DMS53 treated with DMSO at 0.1 percent for 48 hours (cell line): ENCODE measurements at regions not wholly inside any gene's neighbourhood (a gene's known extent, or its start where the extent isn't known, plus 50 kb on each side); places are given as distances from the start of the nearest gene placed in this dataset.

Experiments
- DNase-seq: peaks from one replicate; lab custom pipeline; 2025; ENCODE audit not compliant: unreplicated experiment; lab: John Stamatoyannopoulos, UW

DNA sequence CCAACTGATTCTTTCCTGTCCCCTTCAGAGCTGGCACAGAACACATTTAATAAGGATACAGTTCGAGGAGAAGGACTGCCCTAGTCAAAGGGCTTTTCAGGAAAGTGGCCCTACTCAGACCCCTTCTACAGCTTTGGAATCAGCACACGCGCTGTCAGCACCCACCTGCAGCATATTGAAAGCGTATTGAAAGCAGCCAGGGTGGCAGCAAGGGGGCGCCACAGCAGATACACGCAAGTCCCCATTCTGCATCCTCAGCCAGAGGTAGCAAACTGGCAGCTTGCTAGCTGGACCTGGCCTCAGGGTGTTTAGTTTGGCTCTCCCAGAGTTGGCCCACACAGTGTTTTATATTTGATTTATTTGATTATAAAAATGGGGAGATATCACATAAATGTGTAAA, 101.0 kb upstream of the NT5C1B start:
- no peak for DNase-seq

DNA sequence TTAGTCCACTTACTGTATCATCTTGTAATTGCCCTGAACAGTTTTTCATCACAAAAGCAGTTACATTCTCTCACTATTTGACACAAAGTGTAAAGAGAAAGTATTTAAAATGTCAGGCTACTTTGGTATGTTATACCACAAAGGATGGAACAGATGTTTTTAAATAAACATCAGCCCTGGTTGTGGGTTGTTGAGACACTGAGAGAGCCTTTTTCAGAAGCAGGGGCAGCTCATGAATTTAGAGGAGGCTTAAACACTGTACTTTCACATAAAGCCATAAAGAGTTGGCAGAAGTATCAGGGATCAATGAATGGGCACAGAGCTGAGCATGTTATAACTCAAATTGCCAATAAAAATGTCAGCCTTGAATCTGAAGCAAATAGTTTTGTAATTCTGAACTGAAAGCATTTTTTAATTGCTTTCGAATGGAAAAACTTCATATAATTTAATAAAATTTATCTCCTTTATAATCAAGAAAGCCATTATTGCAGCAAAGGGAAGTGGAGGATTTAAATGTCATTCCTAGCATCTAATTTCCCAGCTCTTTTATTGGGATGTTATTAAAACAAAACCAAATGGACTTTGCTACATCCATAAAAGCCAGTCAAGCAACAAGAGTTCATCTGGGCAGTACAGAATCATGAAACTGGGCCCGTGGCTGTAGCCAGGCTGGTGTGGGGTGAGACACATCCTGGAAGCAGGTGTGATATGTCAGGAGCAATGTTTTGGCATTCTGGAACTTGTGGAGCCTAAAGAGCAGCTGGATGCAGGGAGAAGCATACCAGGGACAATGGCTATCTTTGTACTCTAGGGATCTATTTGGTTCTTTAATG, 95.1 kb upstream of the NT5C1B start:
- no peak for DNase-seq

DNA sequence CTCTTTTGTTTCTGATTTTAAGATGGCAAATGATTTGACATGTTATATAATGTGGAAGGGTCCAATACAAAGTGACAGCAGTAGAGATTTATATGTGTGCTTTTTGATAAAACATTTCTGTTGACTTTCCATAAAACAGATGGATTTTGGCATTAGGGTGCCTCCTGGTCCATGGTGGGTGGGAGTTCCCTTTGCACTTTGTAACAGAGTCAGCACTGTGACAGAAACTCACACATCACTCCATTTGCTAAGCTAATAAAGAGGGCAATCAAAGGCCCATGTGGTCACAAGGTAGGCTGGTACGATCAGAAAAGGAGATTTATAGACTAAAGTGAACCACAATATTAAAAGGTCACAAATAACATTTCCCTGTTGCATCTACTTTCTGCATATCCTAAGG, 93.3 kb upstream of the NT5C1B start:
- DNase-seq, result no peak

DNA sequence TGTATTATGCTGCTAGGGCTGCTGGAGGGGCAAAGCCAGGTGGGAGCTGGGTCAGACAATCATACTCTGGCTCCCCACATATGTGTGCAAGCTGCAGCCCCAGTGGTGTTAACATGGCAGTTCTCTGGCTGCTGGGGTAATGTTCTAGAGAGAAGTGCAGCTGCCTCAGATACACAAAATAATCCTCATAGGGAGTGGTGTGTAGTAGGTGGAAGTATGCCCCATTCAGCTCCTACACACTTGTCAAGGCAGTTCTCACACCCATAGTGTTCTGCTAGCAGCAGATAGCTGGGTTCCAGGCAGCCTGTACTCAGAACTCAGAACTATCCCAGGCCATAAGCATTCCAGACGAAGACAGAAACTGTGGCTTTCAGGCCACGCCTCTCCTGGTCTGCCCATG, 87.9 kb upstream of the NT5C1B start:
- no peak for DNase-seq

DNA sequence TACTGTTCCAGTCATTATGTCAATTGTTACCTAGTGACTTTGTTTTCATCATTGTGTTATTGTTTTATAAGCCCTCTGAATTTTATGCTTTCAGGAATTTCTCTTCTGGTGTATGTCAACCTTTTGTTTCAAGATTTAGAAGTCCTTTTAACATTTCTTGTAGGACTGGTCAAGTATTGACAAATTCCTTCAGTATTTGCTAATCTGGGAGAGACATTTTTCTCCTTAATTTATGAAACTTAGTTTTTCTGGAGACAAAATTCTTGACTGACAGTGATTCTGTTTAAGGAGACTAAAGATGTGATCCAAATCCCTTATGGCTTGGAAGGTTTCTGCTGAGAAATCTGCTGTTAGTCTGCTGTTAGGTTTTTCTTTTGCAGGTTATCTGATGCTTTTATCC, 84.9 kb upstream of the NT5C1B start:
- no peak for DNase-seq

DNA sequence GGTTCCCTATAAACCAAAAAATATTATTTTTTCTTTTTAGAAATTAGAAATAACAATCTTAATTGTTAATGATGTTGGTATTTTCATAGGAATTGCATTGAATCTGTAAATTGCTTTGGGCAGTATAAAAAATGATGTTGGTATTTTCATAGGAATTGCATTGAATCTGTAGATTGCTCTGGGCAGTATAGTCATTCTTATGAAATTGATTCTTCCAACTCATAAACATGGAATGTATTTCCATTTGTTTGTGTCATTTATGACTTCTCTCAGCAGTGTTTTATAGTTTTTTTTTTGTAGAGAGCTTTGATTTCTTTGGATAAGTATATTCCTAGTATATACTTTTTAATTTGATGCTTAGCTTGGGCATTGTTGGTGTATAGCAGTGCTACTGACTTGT, 82.0 kb upstream of the NT5C1B start:
- DNase-seq, result no peak

DNA sequence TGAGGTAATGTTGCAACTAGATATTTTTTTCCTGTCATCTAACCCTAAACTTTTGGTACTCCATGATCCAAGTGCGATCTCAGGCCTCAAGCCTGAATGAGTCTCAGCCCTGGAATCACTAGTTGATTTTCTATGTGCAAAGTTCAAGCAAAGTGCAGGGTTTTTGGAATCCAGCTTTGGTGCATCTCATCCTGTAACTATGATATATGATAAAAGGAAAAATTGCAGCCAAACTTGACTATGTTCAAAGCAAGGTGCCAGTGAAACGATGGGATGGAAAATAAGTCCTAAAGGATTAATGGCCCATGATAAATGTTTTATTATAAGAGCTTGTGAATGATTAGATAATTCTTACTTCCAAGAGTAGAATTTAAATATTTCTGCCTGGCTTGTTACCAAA, 78.9 kb upstream of the NT5C1B start:
- DNase-seq, result no peak

DNA sequence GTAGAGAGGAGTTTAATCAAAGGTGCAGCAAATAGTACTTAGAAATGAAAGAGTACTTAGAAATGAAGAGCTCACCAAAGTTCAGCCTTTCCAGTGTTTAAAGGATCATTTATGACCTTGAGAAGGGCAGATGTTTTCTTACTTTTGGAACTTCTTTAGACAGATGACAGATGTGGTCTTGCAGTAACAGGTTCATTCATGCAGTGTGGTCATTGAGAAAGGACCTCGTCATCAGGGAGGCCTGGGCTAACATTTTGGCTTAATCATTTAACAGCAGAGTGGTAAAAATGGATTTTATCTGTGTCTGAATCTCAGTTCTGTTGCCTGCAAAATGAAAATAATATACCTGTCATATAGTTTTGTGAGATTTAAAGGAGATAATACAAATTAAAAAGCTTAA, 75.1 kb upstream of the NT5C1B start:
- DNase-seq, result no peak

DNA sequence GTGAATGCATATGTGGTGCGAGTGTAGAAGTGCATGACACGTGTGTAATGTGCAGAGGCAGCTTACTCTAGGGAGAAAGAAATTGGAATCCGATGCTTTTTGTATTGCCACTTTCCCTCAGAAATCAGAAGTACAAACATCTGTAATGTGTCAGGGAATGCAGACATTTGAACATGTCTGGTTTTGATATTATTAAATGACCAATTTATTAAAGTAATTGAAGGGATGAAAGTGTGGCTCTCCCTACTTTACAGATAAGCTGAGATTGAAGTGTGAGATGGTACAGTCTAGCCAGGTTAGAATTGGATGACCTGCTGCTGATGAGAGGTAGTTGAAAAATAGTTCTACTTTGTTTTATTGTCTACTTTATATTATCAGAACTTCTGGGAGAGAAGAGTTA, 74.5 kb upstream of the NT5C1B start:
- DNase-seq, result no peak

DNA sequence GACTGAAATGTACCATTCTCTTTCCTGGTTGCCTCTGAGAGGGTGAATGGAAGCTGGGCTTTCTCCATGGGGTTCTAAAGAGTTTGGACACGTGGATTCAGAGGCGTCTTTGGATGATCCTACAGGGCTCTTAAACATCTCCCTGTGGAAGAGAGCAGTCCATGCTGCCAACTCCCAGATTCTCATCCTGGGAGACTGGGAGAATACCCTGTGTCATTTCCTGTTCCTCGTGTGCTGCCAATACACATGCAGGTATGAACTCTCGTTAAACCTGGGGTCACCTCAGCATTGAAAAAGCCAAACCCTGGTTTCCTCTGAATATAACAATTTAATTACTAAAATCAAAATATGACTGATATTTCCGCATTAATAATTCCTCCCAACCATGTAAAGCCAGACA, 73.3 kb upstream of the NT5C1B start:
- DNase-seq, result no peak

DNA sequence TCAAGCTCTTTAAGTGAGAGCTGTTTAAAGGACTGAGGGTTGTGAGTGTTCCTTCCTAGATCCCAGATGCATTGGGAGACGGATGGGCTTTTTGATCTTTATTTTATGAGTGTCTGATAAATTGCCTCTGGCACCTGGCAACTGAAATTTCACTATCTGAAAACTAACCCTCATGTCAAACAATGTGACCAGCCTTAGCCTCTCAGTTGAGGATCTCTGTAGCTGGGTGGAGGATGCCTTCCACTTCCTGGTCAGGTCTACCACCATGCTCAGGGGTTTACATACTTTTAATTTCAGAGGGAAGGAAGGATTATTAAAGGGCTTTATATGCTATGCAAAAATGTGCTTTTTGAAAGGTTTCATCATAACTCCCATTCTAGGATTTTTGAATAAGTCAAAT, 70.5 kb upstream of the NT5C1B start:
- no peak for DNase-seq

DNA sequence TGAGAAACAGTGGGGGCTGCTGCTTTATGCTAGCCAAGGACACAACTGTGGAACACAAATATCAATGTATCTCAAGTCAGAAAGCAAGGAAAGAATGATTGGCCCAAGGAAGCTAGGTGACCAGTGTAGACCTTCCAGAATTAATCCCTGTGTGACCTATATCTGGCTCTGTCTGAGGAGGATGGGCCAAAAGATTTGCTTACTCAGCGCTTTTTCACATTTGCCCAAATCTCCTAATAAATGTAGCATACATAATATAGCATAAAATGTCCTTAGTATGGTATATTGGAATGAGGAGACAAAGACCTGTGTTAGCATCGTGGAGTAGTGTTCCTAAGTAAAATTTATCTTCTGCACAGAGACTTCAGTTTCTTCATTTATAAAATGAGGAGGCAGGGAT, 66.7 kb upstream of the NT5C1B start:
- DNase-seq, result no peak

DNA sequence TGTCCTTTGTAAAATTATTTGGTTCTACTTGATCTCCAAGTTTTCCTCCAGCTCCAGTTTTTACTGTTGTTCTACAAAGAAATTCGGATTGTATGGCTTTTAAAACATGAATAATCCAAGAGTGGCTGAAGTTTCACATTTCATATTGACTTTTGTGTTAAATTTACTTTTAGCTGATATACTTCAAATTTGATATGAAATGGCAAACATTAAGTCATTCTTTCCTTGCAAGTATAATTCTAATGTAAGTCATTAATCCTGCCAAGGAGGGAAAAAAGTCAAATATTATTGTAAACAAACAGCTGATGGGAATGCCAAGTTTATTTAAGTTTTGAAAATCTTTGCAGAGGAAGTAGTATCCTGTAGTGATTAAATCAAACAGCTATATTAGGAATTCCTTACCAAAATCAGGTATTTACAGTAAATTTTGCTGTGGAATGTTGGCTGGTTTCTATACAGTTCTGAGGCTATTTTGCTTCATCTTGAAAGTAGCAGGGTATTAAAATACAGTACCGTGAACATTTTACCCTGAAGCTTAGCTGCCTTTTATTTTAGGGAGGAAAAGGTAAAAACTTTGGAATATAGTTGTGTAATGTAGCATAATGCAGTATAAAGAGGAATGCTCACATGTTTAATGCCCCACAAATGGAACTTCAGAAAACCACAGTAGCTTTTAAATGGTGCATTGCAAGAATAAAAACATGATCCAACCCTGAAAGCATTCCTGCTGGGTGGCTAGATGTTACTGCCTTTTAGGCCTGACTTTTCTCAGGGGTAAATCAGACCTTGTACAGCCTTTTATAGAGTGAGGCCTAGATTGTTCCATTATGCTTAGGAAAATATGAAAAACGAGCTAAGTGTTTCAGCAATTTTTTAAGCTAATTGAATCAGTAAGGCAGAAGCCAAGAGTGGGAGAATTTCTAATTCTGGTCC, 62.7 kb upstream of the NT5C1B start:
- no peak for DNase-seq

DNA sequence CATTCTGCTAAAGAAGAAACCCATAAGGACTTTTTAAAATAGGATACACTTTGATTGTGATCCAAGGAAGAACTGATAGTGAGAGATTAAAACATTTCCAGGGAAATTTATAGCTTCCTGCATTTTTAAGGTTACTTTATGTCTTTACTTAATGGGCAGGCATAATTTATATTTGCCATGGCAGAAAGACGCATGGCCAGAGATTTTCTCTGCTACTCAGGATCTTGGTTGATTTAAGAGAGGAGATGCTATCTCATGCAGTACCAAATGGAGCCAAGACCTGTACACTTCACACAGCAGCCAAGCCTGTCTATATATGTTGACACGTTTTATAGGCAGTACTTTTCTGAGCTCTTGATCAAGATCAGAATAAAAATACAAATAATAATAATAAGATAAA, 60.9 kb upstream of the NT5C1B start:
- no peak for DNase-seq

DNA sequence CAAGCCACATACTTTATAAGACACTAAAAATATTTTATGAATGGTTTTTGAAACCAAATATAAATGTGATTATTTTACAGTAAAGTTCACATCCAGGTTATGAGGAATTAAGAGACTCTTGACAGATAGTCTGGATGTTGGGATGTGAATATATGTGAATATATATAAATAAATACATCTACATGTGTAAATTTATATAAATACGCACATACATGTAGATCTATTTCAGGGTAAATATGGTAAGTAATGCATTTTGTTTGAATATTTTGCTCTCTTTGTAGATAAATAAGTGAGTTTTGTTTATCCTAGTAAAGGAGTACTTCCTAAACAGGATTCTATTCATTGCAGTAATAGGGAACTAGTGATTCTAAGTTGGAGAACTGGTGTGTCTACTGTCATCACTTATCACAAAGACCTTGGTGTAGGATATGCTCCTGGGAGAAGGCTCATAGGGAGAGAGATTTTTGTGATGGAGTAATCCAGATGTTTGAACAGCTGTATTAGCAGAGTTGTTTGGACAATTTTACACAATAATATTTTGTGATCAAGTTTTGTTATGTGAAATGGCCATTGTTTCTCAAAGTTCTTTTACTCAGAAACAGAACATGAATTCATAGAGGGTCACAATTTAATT, 60.2 kb upstream of the NT5C1B start:
- no peak for DNase-seq

DNA sequence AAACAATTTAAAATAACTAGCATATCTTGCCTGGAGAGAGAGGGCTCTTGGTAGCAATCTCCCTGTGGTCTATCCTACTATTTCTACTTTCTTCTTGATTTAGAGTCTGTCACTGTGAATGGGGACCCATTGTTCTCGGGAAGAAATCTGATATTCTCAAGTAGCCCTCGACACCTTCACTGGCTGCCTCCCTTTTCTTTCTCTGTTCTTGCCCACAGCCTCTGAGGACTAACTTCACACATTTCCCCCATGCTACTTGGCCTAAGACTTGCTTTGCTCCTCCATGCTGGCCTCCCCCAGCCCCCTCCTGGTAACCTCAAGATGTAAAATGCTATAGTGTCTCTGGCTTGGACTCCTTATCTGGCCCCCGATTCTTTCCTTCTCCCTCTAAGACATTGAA, 58.8 kb upstream of the NT5C1B start:
- no peak for DNase-seq

DNA sequence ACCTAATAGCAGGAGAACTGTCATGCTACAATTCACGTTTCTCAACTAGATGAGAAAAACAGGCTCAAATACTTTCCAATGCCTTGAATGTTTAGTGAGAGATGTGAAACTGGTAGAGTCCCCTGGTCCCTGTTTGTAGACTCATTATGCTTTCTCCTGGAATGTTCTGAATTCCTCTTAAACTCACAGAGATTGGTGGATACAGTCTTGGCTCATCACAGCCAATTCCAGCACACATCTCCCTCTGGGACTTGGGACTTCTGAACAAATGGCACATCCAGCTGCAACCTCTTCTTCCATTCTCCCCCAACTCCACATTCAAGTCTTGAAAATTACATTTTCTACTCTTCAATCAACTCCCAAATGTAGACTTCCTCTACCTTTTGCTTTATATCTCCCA, 58.4 kb upstream of the NT5C1B start:
- DNase-seq, result no peak

DNA sequence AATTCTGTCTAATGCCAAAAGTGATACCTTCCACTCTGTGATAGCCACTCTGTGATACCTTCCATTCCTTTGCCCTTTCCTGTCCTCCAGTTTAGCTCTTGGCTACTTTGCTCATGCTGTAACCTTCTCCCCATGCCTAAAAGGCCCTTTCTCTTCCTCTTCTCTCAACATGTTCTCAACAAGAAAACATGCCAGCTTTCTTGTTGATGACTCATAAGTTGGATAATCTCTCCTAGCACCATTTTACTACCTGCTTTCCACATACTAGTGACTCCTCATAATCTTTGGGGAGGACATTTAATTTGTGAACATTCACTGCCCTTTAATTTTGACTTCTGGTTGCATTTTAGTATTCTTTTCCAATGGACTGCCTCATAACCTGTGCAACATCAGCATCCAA, 55.9 kb upstream of the NT5C1B start:
- no peak for DNase-seq

DNA sequence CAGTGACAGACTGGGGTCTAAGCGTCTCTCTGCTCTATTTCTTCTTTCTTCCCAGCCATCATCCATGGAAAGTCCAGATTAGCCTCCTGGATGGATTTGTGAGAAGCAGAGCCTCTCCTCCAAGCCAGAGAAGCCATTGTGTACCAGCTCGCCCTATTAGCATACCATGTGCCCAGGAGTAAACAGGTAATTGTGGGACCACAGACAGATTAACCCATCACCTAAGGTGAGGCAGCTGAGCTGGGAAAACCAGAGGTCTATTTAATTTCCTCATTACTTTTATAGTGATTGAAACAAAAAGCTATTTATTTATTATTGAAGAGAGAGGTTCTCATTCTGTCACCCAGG, 54.7 kb upstream of the NT5C1B start:
- DNase-seq, result no peak

DNA sequence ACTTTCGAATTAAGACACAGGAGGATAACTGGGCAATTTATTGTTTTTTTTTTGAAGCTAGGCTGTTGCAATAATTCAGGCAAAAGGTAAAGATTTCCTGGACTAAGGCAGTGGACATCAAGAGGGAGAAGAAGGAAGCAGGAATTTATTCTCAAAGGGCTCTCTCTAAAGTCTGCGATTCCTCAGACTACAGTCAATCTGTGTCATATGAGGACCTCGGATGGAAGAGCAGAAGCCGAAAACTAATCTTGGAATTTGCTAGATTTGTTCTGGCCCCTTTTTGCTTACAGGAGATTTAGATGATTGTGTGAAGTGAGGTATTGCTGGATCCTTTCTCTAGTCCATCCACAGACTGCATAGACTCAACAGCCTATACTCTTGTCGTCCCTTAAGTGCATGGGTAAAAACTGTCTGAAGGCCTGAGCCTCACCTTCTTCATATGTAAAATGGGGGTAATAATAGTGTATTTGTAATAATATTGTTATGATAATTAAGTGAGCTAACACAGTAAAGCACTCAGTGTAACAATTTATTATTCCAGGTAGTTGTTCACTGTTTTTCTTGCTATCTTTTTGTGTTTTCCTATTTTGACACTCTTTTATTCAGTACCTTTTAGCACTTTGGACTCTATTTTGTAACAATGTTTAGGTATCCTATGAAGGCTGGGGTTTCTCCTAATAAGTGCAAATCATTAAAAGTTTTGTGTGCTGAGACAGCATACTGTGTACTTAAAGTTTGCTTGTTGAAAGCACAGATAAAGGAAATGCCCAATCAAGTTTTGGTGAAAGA, 54.2 kb upstream of the NT5C1B start:
- DNase-seq, result no peak

DNA sequence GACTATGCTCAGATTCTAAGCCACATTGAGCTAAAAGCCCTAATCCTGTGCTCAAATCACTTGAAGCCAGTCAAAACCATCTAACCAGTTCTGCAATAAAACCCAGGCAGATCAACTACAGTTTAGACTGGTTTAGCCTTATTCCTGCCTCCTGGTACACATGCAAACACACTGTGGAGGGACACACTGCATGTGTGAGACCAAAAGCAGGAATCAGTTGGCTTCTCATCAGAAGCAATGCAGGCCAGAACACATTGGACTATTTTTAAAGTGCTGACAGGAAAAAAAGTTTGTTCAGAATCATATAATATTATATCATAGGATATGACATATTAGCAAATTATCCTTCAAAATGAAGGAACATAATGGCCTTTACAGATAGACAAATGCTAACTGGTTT, 52.5 kb upstream of the NT5C1B start:
- DNase-seq, result no peak
